ENCODE measurements at regions not wholly inside any gene's neighbourhood (a gene's known extent, or its start where the extent isn't known, plus 50 kb on each side); places are given as distances from the start of the nearest gene placed in this dataset.

DNA sequence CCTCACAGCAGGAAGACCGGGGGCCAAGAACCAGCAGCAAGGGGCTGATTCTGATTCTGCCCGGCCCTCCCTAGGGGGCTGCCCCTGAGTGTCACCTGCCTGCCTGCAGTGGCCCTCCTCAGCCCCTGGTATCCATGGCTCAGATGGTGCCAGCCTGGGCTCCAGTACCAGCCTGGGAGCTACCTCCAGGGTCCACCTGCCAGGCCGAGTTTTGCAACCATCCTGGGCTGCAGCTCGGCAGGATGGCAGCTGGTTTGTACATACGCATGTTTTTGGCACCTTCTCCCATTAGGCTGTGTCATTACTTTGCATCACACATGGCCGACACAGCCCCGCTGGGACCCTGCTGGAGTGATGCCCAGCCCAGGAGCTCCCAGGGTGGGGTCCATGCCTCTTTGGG is 93.3 kb upstream of the WNT4 start:
- 36% methylated on average over 6 of the region's 7 CpGs; no CpG with 5 or more reads in 1 of the 2 donors for WGBS, 2 donors (ENCODE audit: low coverage in 1 of 2)
- no peak overlapping the region for H3K4me3 ChIP-seq
- ATAC-seq: no peak
- TF ChIP-seq EP300 (IDR thresholded peaks at IDR 0.05) (no peak), POLR2A (IDR thresholded peaks at IDR 0.05) (no peak), POLR2AphosphoS5 (IDR thresholded peaks at IDR 0.05) (no peak)
- TF ChIP-seq, protein P1, sequence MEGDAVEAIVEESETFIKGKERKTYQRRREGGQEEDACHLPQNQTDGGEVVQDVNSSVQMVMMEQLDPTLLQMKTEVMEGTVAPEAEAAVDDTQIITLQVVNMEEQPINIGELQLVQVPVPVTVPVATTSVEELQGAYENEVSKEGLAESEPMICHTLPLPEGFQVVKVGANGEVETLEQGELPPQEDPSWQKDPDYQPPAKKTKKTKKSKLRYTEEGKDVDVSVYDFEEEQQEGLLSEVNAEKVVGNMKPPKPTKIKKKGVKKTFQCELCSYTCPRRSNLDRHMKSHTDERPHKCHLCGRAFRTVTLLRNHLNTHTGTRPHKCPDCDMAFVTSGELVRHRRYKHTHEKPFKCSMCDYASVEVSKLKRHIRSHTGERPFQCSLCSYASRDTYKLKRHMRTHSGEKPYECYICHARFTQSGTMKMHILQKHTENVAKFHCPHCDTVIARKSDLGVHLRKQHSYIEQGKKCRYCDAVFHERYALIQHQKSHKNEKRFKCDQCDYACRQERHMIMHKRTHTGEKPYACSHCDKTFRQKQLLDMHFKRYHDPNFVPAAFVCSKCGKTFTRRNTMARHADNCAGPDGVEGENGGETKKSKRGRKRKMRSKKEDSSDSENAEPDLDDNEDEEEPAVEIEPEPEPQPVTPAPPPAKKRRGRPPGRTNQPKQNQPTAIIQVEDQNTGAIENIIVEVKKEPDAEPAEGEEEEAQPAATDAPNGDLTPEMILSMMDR (IDR thresholded peaks at IDR 0.05): no peak
- no peaks in the 10 kb centered on the region for H3K36me3 ChIP-seq
- peaks cover 64% of the 10 kb centered on the region for H3K27me3 ChIP-seq
- no peak overlapping the region for H3K27ac ChIP-seq
- no peaks in the 10 kb centered on the region for H3K9me3 ChIP-seq
- no peaks in the 10 kb centered on the region for H3K4me1 ChIP-seq

- no peaks in the 10 kb centered on the region for H3K36me3 ChIP-seq
- ATAC-seq: no peak
- no peak overlapping the region for H3K27ac ChIP-seq
- no peak for TF ChIP-seq POLR2A (IDR thresholded peaks at IDR 0.05)
- TF ChIP-seq EP300 (IDR thresholded peaks at IDR 0.05): no peak
- TF ChIP-seq POLR2AphosphoS5 (IDR thresholded peaks at IDR 0.05): no peak
- TF ChIP-seq, protein P1 (IDR thresholded peaks at IDR 0.05): no peak
- H3K4me1 ChIP-seq: no peaks in the 10 kb centered on the region
- WGBS, 2 donors (ENCODE audit: low coverage in 1 of 2): 82 to 96% methylated on average over 2 to 5 of the region's 6 CpGs
- no peak overlapping the region for H3K4me3 ChIP-seq
- H3K27me3 ChIP-seq: peaks cover 59% of the 10 kb centered on the region
- H3K9me3 ChIP-seq: no peaks in the 10 kb centered on the region
Observed at GRCh38 chr1:22236900-22237299, 94.0 kb upstream of the WNT4 start.

GRCh38 chr1:22237433-22238093 is 94.7 kb upstream of the WNT4 start:
- Histone ChIP-seq H3K4me3 (no peak overlapping the region), H3K4me1 (no peaks in the 10 kb centered on the region), H3K27me3 (peaks cover 57% of the 10 kb centered on the region), H3K27ac (no peak overlapping the region), H3K9me3 (no peaks in the 10 kb centered on the region), H3K36me3 (no peaks in the 10 kb centered on the region)
- no peak for ATAC-seq
- TF ChIP-seq POLR2AphosphoS5 (IDR thresholded peaks at IDR 0.05) (no peak), POLR2A (IDR thresholded peaks at IDR 0.05) (no peak), EP300 (IDR thresholded peaks at IDR 0.05) (no peak)
- TF ChIP-seq, protein P1 (IDR thresholded peaks at IDR 0.05): no peak
- WGBS, 2 donors (ENCODE audit: low coverage in 1 of 2): 90 to 96% methylated on average over 2 to 7 of the region's 11 CpGs

GRCh38 chr1:22238356-22239224 is 95.7 kb upstream of the WNT4 start:
- Histone ChIP-seq H3K4me1 (no peaks in the 10 kb centered on the region), H3K36me3 (no peaks in the 10 kb centered on the region), H3K27ac (no peak overlapping the region), H3K4me3 (no peak overlapping the region), H3K9me3 (no peaks in the 10 kb centered on the region), H3K27me3 (peaks cover 49% of the 10 kb centered on the region)
- WGBS, 2 donors (ENCODE audit: low coverage in 1 of 2): 91 to 100% methylated on average over 3 to 6 of the region's 26 CpGs
- TF ChIP-seq POLR2AphosphoS5 (IDR thresholded peaks at IDR 0.05) (no peak), POLR2A (IDR thresholded peaks at IDR 0.05) (no peak), EP300 (IDR thresholded peaks at IDR 0.05) (no peak)
- TF ChIP-seq, protein P1 (IDR thresholded peaks at IDR 0.05): no peak
- ATAC-seq: no peak

Data from gastroesophageal sphincter (tissue), 4 donors.